Neural progenitor cell (in vitro differentiated cells): ENCODE measurements at regions not wholly inside any gene's neighbourhood (a gene's known extent, or its start where the extent isn't known, plus 50 kb on each side); places are given as distances from the start of the nearest gene placed in this dataset.

Experiments
- CTCF ChIP-seq: fragments of 200-600 bp; sonication (generic); IDR thresholded peaks from 2 replicates; pipeline ENCODE4 v1.5.1; 2017; ENCODE audit warnings: antibody characterized with exemption, mild to moderate bottlenecking
- EZH2 ChIP-seq: fragments of 200-600 bp; sonication (generic); IDR thresholded peaks from 2 replicates; pipeline ENCODE4 v1.6.1; 2017; ENCODE audit warnings: antibody characterized with exemption, mild to moderate bottlenecking, moderate library complexity
- EZH2phosphoT487 ChIP-seq: fragments of 200-600 bp; sonication (generic); IDR thresholded peaks from 2 replicates; pipeline ENCODE4 v1.6.1; 2017; ENCODE audit warnings: antibody characterized with exemption

GRCh38 chr1:79150576-79150975 is 144.0 kb upstream of the ADGRL4 start:
- no peak for TF ChIP-seq EZH2
- no peak for TF ChIP-seq CTCF
- TF ChIP-seq EZH2phosphoT487: no peak
